SK-N-MC (cell line): ENCODE measurements at regions not wholly inside any gene's neighbourhood (a gene's known extent, or its start where the extent isn't known, plus 50 kb on each side); places are given as distances from the start of the nearest gene placed in this dataset.

Experiments
- EZH2 ChIP-seq: fragments of 200-600 bp; sonication (generic); IDR thresholded peaks from one replicate; pipeline ENCODE4 v1.6.1; 2017; ENCODE audit warnings: antibody characterized with exemption
- FOXP2 ChIP-seq: optimal IDR thresholded peaks from 2 replicates; pipeline ENCODE3; 2011; ENCODE audit warnings: mild to moderate bottlenecking, moderate library complexity; ENCODE audit not compliant: insufficient read depth; ENCODE audit errors: extremely low read length, control extremely low read depth
- POLR2AphosphoS5 ChIP-seq: IDR thresholded peaks from 2 replicates; pipeline ENCODE4 v1.6.1; 2012; ENCODE audit warnings: mild to moderate bottlenecking, low read depth, low read length, borderline replicate concordance

DNA sequence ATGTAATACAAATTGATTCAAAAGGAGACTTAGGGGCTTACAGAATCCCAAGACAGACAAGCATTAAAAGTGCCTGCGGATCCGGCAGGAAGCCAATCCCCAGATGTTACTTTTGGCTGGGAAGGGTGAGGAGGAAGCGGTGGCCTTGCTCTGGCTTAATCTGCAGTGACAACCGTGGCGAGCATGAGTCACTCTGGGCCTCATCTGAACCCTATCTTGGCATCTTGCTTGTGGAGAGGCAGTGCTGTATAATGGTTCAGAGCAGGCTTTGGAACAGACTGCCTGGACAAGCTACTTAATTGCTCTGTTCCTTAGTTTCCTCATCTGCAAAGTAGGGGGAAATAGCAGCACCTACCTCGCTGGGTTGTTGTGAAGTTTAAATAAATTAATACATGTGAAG is 74.1 kb downstream of the XCL2 start:
- TF ChIP-seq EZH2 (no peak), POLR2AphosphoS5 (no peak), FOXP2 (no peak)
